ENCODE measurements at regions not wholly inside any gene's neighbourhood (a gene's known extent, or its start where the extent isn't known, plus 50 kb on each side); places are given as distances from the start of the nearest gene placed in this dataset.

DNA sequence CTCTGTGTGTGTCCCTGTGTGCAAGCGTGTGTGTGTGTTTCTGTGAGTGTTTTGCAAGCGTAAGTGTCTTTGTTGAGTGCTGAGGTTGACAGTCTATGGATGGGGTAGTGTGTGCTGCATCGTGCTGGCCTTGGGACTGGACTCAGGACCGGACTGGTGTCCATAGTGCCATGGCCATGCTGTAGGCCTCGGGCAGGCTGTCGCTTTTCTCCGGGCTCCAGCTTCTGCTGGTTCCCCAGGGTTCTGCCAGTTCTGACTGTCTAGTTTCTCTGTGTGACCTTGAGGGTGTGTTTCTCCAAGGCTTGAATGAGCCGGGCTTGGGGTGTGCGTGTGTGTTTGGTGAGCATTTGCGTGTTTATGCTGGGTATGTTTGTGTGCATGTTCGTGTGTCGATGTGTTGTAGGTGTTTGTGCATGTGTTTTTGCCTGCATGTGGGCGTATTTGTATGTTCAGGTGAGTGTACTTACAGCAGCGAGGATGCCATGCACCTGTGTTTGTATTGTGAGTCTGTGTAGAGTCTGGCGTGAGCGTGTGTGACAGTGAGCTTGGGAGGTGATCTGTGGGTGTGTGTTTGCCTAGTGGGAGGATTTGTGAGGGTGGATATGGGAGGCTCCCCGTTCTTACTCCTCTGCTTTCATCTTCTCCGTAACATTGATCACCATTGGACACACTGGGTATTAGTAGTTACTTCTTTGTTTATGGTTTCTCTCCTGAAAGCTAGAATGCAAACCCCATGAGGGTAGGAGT is 51.7 kb upstream of the POU3F1 start:
- TF ChIP-seq, protein P1, sequence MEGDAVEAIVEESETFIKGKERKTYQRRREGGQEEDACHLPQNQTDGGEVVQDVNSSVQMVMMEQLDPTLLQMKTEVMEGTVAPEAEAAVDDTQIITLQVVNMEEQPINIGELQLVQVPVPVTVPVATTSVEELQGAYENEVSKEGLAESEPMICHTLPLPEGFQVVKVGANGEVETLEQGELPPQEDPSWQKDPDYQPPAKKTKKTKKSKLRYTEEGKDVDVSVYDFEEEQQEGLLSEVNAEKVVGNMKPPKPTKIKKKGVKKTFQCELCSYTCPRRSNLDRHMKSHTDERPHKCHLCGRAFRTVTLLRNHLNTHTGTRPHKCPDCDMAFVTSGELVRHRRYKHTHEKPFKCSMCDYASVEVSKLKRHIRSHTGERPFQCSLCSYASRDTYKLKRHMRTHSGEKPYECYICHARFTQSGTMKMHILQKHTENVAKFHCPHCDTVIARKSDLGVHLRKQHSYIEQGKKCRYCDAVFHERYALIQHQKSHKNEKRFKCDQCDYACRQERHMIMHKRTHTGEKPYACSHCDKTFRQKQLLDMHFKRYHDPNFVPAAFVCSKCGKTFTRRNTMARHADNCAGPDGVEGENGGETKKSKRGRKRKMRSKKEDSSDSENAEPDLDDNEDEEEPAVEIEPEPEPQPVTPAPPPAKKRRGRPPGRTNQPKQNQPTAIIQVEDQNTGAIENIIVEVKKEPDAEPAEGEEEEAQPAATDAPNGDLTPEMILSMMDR (IDR thresholded peaks at IDR 0.05) = no peak
- TF ChIP-seq EP300 (IDR thresholded peaks at IDR 0.05) = no peak
